ENCODE measurements at regions not wholly inside any gene's neighbourhood (a gene's known extent, or its start where the extent isn't known, plus 50 kb on each side); places are given as distances from the start of the nearest gene placed in this dataset.

GRCh38 chr22:48440673-48441552 lies 1386.8 kb downstream of the BRD1 start:
- no peak for DNase-seq (ENCODE audit: low read depth)

- DNase-seq (ENCODE audit: low read depth) = no peak
Observed at GRCh38 chr22:48440176-48440575, 1387.5 kb downstream of the BRD1 start.

- no peak for DNase-seq (ENCODE audit: low read depth)
Observed at GRCh38 chr22:48439560-48440135, 1388.0 kb downstream of the BRD1 start.

GRCh38 chr22:48438800-48439559 lies 1388.7 kb downstream of the BRD1 start:
- DNase-seq (ENCODE audit: low read depth) = no peak

DNA sequence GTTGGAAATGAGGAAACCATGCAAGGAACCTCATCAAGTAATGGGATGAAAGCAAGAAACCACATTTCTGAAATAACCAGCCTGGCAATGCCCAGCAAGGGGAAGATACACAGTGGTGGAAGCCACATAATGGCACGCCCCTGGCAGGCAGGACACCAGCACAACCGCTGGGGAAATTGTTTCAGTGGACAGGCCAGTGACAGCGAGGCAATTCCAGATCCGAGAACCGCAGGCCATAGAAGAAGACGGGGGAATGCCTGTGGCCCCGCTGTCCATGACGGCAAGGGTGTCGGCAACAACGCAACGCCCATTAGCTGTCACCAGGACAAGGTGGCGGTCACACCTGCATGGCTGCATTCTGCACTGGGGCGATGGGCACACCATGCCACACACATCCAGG lies 1389.6 kb downstream of the BRD1 start:
- no peak for DNase-seq (ENCODE audit: low read depth)

GRCh38 chr22:48436201-48436931 lies 1391.3 kb downstream of the BRD1 start:
- no peak for DNase-seq (ENCODE audit: low read depth)

- DNase-seq (ENCODE audit: low read depth) = no peak
Observed at GRCh38 chr22:48434868-48435250, 1392.8 kb downstream of the BRD1 start.

- DNase-seq (ENCODE audit: low read depth) = no peak
Observed at GRCh38 chr22:48434156-48434867, 1393.4 kb downstream of the BRD1 start.

DNA sequence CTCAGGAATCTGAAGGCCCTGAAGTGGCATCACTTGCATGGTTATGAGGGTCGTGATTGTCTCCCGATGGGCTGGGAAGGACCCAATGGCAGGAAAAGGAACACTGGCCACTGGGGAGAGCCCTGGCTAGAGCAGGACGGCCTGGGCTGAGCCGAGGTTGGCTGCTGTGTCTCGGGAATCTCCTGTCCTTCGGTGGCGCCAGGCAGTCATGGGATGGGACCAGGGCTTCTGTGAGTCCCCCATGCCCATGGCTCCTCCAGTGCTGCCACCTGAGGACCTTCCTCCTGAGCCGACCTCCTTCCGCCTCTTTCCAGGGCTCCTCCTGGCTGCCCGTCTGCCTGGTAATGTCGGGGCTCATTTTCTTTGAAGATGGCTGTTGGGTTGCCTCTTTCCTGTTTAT lies 1394.0 kb downstream of the BRD1 start:
- no peak for DNase-seq (ENCODE audit: low read depth)

GRCh38 chr22:48432781-48433518 lies 1394.7 kb downstream of the BRD1 start:
- DNase-seq (ENCODE audit: low read depth) = no peak

DNA sequence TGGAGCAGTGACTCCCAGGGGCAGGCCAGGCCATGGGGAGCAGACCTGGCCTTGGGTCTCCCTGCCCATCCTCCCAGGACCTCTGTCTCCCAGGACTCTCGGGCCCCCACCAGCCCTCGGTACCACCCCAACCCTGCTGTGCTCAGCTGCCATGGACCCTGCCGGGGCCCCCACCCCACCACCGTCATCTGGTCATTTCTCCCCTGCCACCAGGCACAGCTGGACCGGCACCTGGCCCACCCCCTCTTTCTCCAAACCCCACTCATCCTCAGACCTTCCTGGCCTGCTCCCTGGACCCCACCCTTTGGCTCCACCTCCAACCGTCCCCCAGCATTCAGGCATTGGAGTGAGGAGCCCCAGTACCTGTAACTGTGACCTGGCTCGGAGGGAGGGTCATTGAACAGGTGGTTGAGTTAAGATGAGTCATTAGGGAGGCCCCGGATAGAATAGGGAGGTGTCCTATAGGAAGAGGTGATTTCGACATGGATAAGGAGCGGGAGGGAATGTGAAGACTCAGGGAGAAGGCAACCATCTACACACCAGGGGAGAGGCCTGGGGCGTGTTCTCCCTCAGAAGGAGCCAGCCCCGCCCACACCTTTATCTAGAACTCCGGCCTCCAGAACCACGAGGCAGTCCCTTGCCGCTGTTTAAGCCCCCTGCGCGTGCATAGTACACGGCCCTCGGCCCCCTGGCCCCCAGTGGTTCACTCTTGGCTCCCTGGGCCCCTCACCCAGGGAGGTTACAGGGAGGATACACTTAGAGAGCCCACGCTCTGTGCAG lies 1395.9 kb downstream of the BRD1 start:
- no peak for DNase-seq (ENCODE audit: low read depth)

GRCh38 chr22:48431014-48431413 lies 1396.7 kb downstream of the BRD1 start:
- no peak for DNase-seq (ENCODE audit: low read depth)

DNA sequence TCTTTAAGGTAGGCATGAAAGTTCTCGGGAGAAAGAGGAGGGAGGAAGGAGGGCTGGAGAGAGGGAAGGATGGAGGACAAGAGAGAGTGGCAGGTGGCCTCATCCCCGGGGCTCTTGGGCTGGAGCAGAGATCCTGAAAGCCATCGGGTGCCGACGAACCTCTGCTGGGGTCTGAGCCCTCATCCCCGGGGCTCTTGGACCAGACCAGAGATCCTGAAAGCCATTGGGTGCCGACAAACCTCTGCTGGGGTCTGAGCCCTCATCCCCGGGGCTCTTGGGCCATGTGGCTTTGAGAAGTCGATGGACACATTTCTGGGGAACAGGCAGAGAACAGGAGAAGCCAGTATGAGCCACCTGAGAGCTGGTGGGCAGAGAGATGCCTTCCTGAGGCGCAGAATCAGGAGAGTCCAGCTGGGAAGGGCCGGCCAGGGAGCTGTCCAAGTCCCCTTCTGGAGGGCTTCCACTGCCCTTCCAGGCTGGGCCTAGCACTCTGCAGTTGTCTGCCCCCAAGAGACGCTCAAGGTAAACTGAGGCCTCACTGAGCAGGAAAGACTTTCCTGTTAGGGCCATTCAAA lies 1398.1 kb downstream of the BRD1 start:
- no peak for DNase-seq (ENCODE audit: low read depth)

GRCh38 chr22:48428631-48429371 lies 1398.9 kb downstream of the BRD1 start:
- DNase-seq (ENCODE audit: low read depth) = no peak

GRCh38 chr22:48427731-48428211 lies 1399.9 kb downstream of the BRD1 start:
- DNase-seq (ENCODE audit: low read depth) = no peak

DNA sequence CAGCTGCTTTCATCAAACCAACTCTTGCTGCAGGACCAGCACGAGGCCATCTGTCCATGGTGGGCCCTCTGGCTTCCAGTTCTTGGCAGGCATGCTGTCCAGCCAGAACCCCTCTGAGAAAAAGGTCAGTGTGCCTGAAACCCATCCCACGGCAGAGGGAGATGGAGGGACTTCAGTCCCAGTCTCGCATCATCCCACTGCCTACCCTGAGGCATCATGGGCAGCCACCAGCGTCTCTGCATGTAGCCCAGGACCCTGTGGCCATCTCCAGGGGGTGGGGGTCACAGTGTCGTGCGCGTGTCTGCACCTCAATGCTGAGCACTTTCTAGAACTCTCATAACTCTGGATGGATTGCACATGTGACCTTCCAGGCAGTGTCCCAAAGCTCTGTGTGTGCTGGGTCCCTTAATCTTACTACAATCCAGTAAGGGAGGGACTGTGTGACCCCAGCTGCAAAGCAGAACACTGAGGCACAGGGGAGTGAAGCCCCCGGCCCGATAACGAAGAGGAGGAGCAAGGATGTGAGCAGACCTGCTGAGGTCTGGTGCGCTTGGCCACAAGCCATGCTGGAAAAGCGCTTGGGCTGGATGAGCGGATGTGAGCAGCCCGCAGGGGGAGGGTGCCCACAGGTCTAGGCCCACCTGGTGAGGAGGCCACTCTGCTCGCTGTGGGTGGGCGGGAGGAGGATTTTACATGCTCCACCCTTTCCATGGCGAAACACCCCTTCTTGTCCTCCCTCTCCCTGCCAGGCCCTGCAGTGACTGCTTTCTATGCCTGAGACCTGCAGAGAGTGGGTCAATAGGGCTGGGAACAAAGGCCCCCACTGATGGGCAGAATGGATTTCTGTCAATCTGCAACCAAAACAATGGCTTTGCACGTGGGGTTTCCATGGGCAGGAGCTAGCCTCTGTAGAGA lies 1401.0 kb downstream of the BRD1 start:
- no peak for DNase-seq (ENCODE audit: low read depth)

- no peak for DNase-seq (ENCODE audit: low read depth)
Observed at GRCh38 chr22:48425641-48426040, 1402.0 kb downstream of the BRD1 start.

GRCh38 chr22:48425091-48425506 lies 1402.6 kb downstream of the BRD1 start:
- no peak for DNase-seq (ENCODE audit: low read depth)
